ENCODE measurements at regions not wholly inside any gene's neighbourhood (a gene's known extent, or its start where the extent isn't known, plus 50 kb on each side); places are given as distances from the start of the nearest gene placed in this dataset.

DNA sequence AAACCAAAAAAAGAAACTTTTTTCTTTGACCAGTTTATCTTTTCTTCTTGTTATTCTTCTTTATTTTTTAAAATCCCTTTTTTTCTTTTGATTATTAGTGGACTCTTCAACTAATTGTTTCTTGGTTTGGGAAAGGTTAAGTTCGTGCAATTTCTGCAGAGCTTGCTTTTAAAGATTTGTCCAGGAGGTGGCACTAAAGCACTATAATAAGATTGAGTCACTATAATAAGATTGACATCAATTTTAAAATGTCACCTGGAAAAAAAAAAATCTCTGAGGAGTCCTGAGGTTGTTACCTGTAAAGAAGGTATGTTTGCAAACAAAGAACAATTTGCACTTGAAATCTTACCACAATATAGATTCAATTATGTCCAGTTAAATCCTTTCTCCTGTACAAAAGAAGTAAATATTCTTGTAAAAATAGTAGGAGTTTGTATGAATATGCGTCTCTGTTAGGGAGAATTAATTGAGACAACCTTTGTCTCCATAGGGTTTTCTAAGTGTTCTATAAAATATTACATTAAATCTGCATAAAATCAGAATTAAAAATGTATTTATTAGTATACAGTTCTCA, 166.7 kb downstream of the ADGRL4 start:
- TF ChIP-seq CTCF (IDR thresholded peaks at IDR 0.05; ENCODE audit: low read depth, low read length) (peak; percentile 63), EZH2phosphoT487 (IDR thresholded peaks at IDR 0.05; ENCODE audit: low read depth) (no peak)
